GM18861 (cell line): ENCODE measurements at regions not wholly inside any gene's neighbourhood (a gene's known extent, or its start where the extent isn't known, plus 50 kb on each side); places are given as distances from the start of the nearest gene placed in this dataset.
A peak's percentile ranks its signal among the peaks of the same experiment; 100 is the strongest.

Source experiments
- ATAC-seq: cut with Tn5 transposase; IDR thresholded peaks from one replicate; pipeline ENCODE4 v1.9.1; 2021; ENCODE audit not compliant: unreplicated experiment

- no peak for ATAC-seq
Measured at GRCh38 chr11:128116447-128116846, 470.9 kb downstream of the ETS1 start.

GRCh38 chr11:128105950-128106349, 481.4 kb downstream of the ETS1 start:
- no peak for ATAC-seq

- ATAC-seq: no peak
Measured at GRCh38 chr11:128105511-128105910, 481.8 kb downstream of the ETS1 start.

- ATAC-seq: no peak
Measured at GRCh38 chr11:128103278-128103873, 484.0 kb downstream of the ETS1 start.

- no peak for ATAC-seq
Measured at GRCh38 chr11:128098781-128099180, 488.6 kb downstream of the ETS1 start.

GRCh38 chr11:128095466-128095981, 491.8 kb downstream of the ETS1 start:
- ATAC-seq: no peak

- no peak for ATAC-seq
Measured at GRCh38 chr11:128093689-128094088, 493.7 kb downstream of the ETS1 start.

- no peak for ATAC-seq
Measured at GRCh38 chr11:128089962-128090361, 497.4 kb downstream of the ETS1 start.

- no peak for ATAC-seq
Measured at GRCh38 chr11:128086794-128087193, 500.6 kb downstream of the ETS1 start.

- ATAC-seq: no peak
Measured at GRCh38 chr11:128085276-128085675, 502.1 kb downstream of the ETS1 start.

- ATAC-seq: no peak
Measured at GRCh38 chr11:128082574-128082973, 504.8 kb downstream of the ETS1 start.

- ATAC-seq: no peak
Measured at GRCh38 chr11:128069665-128070064, 517.7 kb downstream of the ETS1 start.

GRCh38 chr11:128067780-128068179, 519.6 kb downstream of the ETS1 start:
- no peak for ATAC-seq

- no peak for ATAC-seq
Measured at GRCh38 chr11:128066399-128066798, 521.0 kb downstream of the ETS1 start.

- no peak for ATAC-seq
Measured at GRCh38 chr11:128061281-128061871, 526.0 kb downstream of the ETS1 start.

- no peak for ATAC-seq
Measured at GRCh38 chr11:128058580-128059208, 528.7 kb downstream of the ETS1 start.

GRCh38 chr11:128057786-128058395, 529.5 kb downstream of the ETS1 start:
- no peak for ATAC-seq

GRCh38 chr11:128055576-128056217, 531.7 kb downstream of the ETS1 start:
- no peak for ATAC-seq

GRCh38 chr11:128053981-128054931, 533.1 kb downstream of the ETS1 start:
- peak; percentile 44 for ATAC-seq

GRCh38 chr11:128052912-128053641, 534.3 kb downstream of the ETS1 start:
- peak; percentile 38 for ATAC-seq
